HG02885 (cell line): ENCODE measurements at regions not wholly inside any gene's neighbourhood (a gene's known extent, or its start where the extent isn't known, plus 50 kb on each side); places are given as distances from the start of the nearest gene placed in this dataset.
"Not testable (repeated sequence)": the region's sequence is repeated elsewhere in the genome, so short reads cannot be mapped to it uniquely, and the experiment has no call there.

Source experiments
- ATAC-seq: cut with Tn5 transposase; IDR thresholded peaks from one replicate; pipeline ENCODE4 v1.9.1; 2021; ENCODE audit warnings: mild to moderate bottlenecking; ENCODE audit not compliant: unreplicated experiment, poor library complexity

GRCh38 chr3:140859592-140860336 lies 81.9 kb upstream of the SLC25A36 start:
- no peak for ATAC-seq

- peak; percentile 55 for ATAC-seq
These were observed 78.0 kb upstream of the SLC25A36 start for GRCh38 chr3:140863580-140864009.

- ATAC-seq = no peak
These were observed 71.3 kb upstream of the SLC25A36 start for GRCh38 chr3:140870351-140870750.

DNA sequence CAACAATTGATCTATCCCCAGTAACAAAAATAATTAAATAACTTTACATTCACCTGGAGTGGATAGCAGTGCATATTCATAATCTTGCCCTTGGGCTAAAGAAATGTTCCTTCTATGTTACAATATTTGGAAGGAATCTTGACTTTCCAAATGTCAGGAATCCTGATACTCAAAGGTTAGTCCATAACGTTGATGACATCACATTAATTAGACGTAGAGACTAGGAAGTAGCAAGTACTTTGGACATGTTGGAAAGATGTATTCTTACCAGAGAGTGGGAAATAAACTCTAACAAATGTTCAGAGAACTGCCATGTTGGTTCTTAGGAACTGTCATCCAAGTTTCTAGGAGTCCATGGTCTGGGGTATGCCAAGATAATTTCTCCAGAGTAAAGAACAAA lies 70.6 kb upstream of the SLC25A36 start:
- ATAC-seq = no peak

DNA sequence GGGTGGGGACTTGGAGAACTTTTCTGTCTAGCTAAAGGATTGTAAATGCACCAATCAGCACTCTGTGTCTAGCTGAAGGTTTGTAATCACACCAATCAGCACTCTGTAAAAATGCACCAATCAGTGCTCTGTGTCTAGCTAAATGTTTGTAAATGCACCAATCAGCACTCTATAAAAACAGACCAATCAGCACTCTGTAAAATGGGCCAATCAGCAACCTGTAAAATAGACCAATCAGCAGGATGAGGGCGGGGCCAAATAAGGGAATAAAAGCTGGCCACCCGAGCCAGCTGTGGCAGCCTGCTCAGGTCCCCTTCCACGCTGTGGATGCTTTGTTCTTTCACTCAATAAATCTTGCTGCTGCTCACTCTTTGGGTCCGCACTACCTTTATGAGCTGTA lies 69.5 kb upstream of the SLC25A36 start:
- not testable (repeated sequence) for ATAC-seq

GRCh38 chr3:140883428-140884040 lies 58.1 kb upstream of the SLC25A36 start:
- no peak for ATAC-seq

DNA sequence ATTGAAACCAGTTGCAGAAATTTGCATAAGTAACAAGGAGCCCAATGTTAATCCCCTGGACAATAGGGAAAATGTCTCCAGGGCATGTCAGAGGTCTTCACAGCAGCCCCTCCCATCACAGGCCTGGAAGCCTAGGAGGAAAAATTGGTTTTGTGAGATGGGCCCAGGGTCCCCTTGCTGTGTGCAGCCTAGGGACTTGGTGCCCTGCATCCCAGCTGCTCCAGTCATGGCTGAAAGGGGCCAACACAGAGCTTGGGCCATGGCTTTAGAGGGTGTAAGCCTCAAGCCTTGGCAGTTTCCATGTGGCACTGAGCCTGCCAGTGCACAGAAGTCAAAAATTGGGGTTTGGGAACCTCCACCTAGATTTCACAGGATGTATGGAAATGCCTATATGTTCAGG lies 55.9 kb upstream of the SLC25A36 start:
- ATAC-seq = not testable (repeated sequence)
